HG03457 (cell line): ENCODE measurements at regions not wholly inside any gene's neighbourhood (a gene's known extent, or its start where the extent isn't known, plus 50 kb on each side); places are given as distances from the start of the nearest gene placed in this dataset.

Source experiments
- ATAC-seq: cut with Tn5 transposase; IDR thresholded peaks from one replicate; pipeline ENCODE4 v1.9.1; 2021; ENCODE audit warnings: moderate number of reproducible peaks; ENCODE audit not compliant: unreplicated experiment

GRCh38 chr16:56093055-56093454 is 98.2 kb upstream of the GNAO1 start:
- no peak for ATAC-seq

GRCh38 chr16:56090076-56090475 is 101.2 kb upstream of the GNAO1 start:
- ATAC-seq = no peak

GRCh38 chr16:56087626-56088025 is 103.7 kb upstream of the GNAO1 start:
- no peak for ATAC-seq

- ATAC-seq = no peak
Measured at GRCh38 chr16:56081371-56081770, 109.9 kb upstream of the GNAO1 start.

GRCh38 chr16:56075732-56076388 is 115.4 kb upstream of the GNAO1 start:
- ATAC-seq = no peak

- ATAC-seq = no peak
Measured at GRCh38 chr16:56073508-56073907, 117.8 kb upstream of the GNAO1 start.

GRCh38 chr16:56072096-56072495 is 119.2 kb upstream of the GNAO1 start:
- ATAC-seq = no peak

- no peak for ATAC-seq
Measured at GRCh38 chr16:56068816-56069215, 122.5 kb upstream of the GNAO1 start.

GRCh38 chr16:56068314-56068713 is 123.0 kb upstream of the GNAO1 start:
- no peak for ATAC-seq

- no peak for ATAC-seq
Measured at GRCh38 chr16:56067406-56067805, 123.9 kb upstream of the GNAO1 start.

- ATAC-seq = no peak
Measured at GRCh38 chr16:56066617-56067016, 124.7 kb upstream of the GNAO1 start.

GRCh38 chr16:56063111-56063510 is 128.2 kb upstream of the GNAO1 start:
- ATAC-seq = no peak

- ATAC-seq = no peak
Measured at GRCh38 chr16:56057151-56057550, 134.1 kb upstream of the GNAO1 start.

- no peak for ATAC-seq
Measured at GRCh38 chr16:56050916-56051315, 140.4 kb upstream of the GNAO1 start.

- peak; percentile 73 for ATAC-seq
Measured at GRCh38 chr16:56048425-56049105, 142.7 kb upstream of the GNAO1 start.

GRCh38 chr16:56047307-56048234 is 143.7 kb upstream of the GNAO1 start:
- ATAC-seq = no peak

- ATAC-seq = no peak
Measured at GRCh38 chr16:56042416-56042815, 148.9 kb upstream of the GNAO1 start.

GRCh38 chr16:56041556-56042140 is 149.6 kb upstream of the GNAO1 start:
- no peak for ATAC-seq

GRCh38 chr16:56038564-56039098 is 152.7 kb upstream of the GNAO1 start:
- no peak for ATAC-seq

GRCh38 chr16:56032072-56032471 is 156.9 kb upstream of the CES5A start:
- ATAC-seq = no peak

- no peak for ATAC-seq
Measured at GRCh38 chr16:56029026-56029425, 153.9 kb upstream of the CES5A start.
